ENCODE measurements at regions not wholly inside any gene's neighbourhood (a gene's known extent, or its start where the extent isn't known, plus 50 kb on each side); places are given as distances from the start of the nearest gene placed in this dataset.
A peak's percentile ranks its signal among the peaks of the same experiment; 100 is the strongest.
"Not testable (repeated sequence)": the region's sequence is repeated elsewhere in the genome, so short reads cannot be mapped to it uniquely, and the experiment has no call there.

- not testable (repeated sequence) for DNase-seq (ENCODE audit: low read depth, low spot score)
Measured at GRCh38 chr7:56466607-56467525, 350.6 kb upstream of the NUPR2 start.

GRCh38 chr7:56449762-56450161 is 333.5 kb upstream of the NUPR2 start:
- DNase-seq (ENCODE audit: low read depth, low spot score): no peak

- DNase-seq (ENCODE audit: low read depth, low spot score): no peak
Measured at GRCh38 chr7:56447864-56448693, 331.9 kb upstream of the NUPR2 start.

- DNase-seq (ENCODE audit: low read depth, low spot score): not testable (repeated sequence)
Measured at GRCh38 chr7:56420528-56420927, 304.3 kb upstream of the NUPR2 start.

GRCh38 chr7:56375173-56375572 is 259.0 kb upstream of the NUPR2 start:
- DNase-seq (ENCODE audit: low read depth, low spot score): no peak

- DNase-seq (ENCODE audit: low read depth, low spot score): not testable (repeated sequence)
Measured at GRCh38 chr7:56374666-56375065, 258.4 kb upstream of the NUPR2 start.

GRCh38 chr7:56373314-56373713 is 257.1 kb upstream of the NUPR2 start:
- peak; percentile 24 for DNase-seq (ENCODE audit: low read depth, low spot score)

- DNase-seq (ENCODE audit: low read depth, low spot score): not testable (repeated sequence)
Measured at GRCh38 chr7:56371792-56372191, 255.6 kb upstream of the NUPR2 start.

- not testable (repeated sequence) for DNase-seq (ENCODE audit: low read depth, low spot score)
Measured at GRCh38 chr7:56370208-56370872, 254.1 kb upstream of the NUPR2 start.

- not testable (repeated sequence) for DNase-seq (ENCODE audit: low read depth, low spot score)
Measured at GRCh38 chr7:56367914-56368313, 251.7 kb upstream of the NUPR2 start.

- not testable (repeated sequence) for DNase-seq (ENCODE audit: low read depth, low spot score)
Measured at GRCh38 chr7:56367411-56367810, 251.2 kb upstream of the NUPR2 start.

- not testable (repeated sequence) for DNase-seq (ENCODE audit: low read depth, low spot score)
Measured at GRCh38 chr7:56366701-56367100, 250.5 kb upstream of the NUPR2 start.

- DNase-seq (ENCODE audit: low read depth, low spot score): not testable (repeated sequence)
Measured at GRCh38 chr7:56352576-56352975, 236.4 kb upstream of the NUPR2 start.

- DNase-seq (ENCODE audit: low read depth, low spot score): not testable (repeated sequence)
Measured at GRCh38 chr7:56351181-56351580, 235.0 kb upstream of the NUPR2 start.

GRCh38 chr7:56348311-56348710 is 232.1 kb upstream of the NUPR2 start:
- not testable (repeated sequence) for DNase-seq (ENCODE audit: low read depth, low spot score)

GRCh38 chr7:56328327-56328726 is 212.1 kb upstream of the NUPR2 start:
- DNase-seq (ENCODE audit: low read depth, low spot score): not testable (repeated sequence)

- no peak for DNase-seq (ENCODE audit: low read depth, low spot score)
Measured at GRCh38 chr7:56290548-56290947, 174.3 kb upstream of the NUPR2 start.

- no peak for DNase-seq (ENCODE audit: low read depth, low spot score)
Measured at GRCh38 chr7:56287429-56288138, 171.4 kb upstream of the NUPR2 start.

- DNase-seq (ENCODE audit: low read depth, low spot score): no peak
Measured at GRCh38 chr7:56256108-56256507, 139.9 kb upstream of the NUPR2 start.

GRCh38 chr7:56250135-56250534 is 133.9 kb upstream of the NUPR2 start:
- no peak for DNase-seq (ENCODE audit: low read depth, low spot score)

GRCh38 chr7:56229631-56230030 is 113.4 kb upstream of the NUPR2 start:
- no peak for DNase-seq (ENCODE audit: low read depth, low spot score)

Data from brain pericyte (primary cell).